Spleen (tissue), 7 donors: ENCODE measurements at regions not wholly inside any gene's neighbourhood (a gene's known extent, or its start where the extent isn't known, plus 50 kb on each side); places are given as distances from the start of the nearest gene placed in this dataset.

Experiments
- POLR2A ChIP-seq, 3 donors: fragments of 450-650 bp; IDR thresholded peaks; one replicate each; pipeline ENCODE4 v1.5.1; 2017; ENCODE audit warnings: antibody characterized with exemption in 3 of 3, mild to moderate bottlenecking in 1 of 3
- POLR2AphosphoS5 ChIP-seq, 3 donors: sonication (generic); formaldehyde crosslinking; IDR thresholded peaks; one replicate each; pipeline ENCODE4 v1.5.1; 2017; ENCODE audit warnings: antibody characterized with exemption in 3 of 3
- TF ChIP-seq, protein P1 (sequence below), 11 experiments: fragments of 200-600 bp in 7 of 11; fragments of 450-650 bp in 4 of 11; sonication (generic) in 4 of 11; IDR thresholded peaks in 8 of 11; conservative IDR thresholded peaks in 3 of 11; 1 replicate in 7 of 11; 2 replicates in 4 of 11; pipeline versions ENCODE4 v1.4.0 to v1.8.0; 2016 to 2021; ENCODE audit warnings: antibody characterized with exemption in 11 of 11, inconsistent platforms in 4 of 11, mild to moderate bottlenecking in 1 of 11
- donor health status: DM: no; HTN: no; CAD: no; lungs with moderate emphysema.
- donor health status: DM: no; HTN: no; CAD: no.
- donor health status: DM: no; HTN: no; CAD: no.

DNA sequence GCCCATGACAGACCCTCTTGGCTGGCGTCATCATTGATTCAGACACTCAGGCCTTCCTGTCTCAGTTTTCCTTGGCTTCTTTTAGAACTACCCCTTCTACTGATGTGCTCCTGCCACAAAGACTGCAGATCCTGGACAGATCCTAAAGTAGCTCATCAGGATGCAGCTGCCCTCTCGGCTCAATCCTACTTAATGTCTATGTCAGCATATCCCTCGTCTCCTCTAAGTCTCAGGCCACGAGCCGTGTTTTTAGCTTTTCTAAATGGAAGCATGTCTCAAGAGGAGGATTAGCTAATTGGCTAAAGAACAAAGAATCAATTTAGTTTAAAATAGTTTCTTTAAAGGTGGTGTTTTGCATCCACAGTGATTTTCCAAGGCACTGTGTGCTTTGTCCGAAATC lies 447.7 kb downstream of the STIM2 start:
- TF ChIP-seq, protein P1, sequence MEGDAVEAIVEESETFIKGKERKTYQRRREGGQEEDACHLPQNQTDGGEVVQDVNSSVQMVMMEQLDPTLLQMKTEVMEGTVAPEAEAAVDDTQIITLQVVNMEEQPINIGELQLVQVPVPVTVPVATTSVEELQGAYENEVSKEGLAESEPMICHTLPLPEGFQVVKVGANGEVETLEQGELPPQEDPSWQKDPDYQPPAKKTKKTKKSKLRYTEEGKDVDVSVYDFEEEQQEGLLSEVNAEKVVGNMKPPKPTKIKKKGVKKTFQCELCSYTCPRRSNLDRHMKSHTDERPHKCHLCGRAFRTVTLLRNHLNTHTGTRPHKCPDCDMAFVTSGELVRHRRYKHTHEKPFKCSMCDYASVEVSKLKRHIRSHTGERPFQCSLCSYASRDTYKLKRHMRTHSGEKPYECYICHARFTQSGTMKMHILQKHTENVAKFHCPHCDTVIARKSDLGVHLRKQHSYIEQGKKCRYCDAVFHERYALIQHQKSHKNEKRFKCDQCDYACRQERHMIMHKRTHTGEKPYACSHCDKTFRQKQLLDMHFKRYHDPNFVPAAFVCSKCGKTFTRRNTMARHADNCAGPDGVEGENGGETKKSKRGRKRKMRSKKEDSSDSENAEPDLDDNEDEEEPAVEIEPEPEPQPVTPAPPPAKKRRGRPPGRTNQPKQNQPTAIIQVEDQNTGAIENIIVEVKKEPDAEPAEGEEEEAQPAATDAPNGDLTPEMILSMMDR (IDR thresholded peaks at IDR 0.05 in 8 of 11, conservative IDR thresholded peaks at IDR 0.05 in 3 of 11): no peak
- TF ChIP-seq POLR2A (IDR thresholded peaks at IDR 0.05) (no peak), POLR2AphosphoS5 (IDR thresholded peaks at IDR 0.05) (no peak)
